GM12891 (cell line): ENCODE measurements at regions not wholly inside any gene's neighbourhood (a gene's known extent, or its start where the extent isn't known, plus 50 kb on each side); places are given as distances from the start of the nearest gene placed in this dataset.

Source experiments
- POLR2A ChIP-seq: IDR thresholded peaks from 2 replicates; pipeline ENCODE4 v1.6.1; 2011; ENCODE audit warnings: low read depth, low read length, control low read depth
- POLR2AphosphoS5 ChIP-seq: IDR thresholded peaks from 2 replicates; pipeline ENCODE4 v1.6.1; 2011; ENCODE audit warnings: low read depth, low read length, control low read depth
- SPI1 ChIP-seq: IDR thresholded peaks from 2 replicates; pipeline ENCODE4 v1.6.1; 2011; ENCODE audit warnings: low read depth, low read length, control low read depth
- TAF1 ChIP-seq: IDR thresholded peaks from 2 replicates; pipeline ENCODE4 v1.6.1; 2011; ENCODE audit warnings: low read depth, low read length, control low read depth

- TF ChIP-seq POLR2AphosphoS5 (no peak), POLR2A (no peak), TAF1 (no peak), SPI1 (no peak)
These were observed 329.8 kb downstream of the KLF5 start for GRCh38 chr13:73388586-73388985.
